ENCODE measurements at regions not wholly inside any gene's neighbourhood (a gene's known extent, or its start where the extent isn't known, plus 50 kb on each side); places are given as distances from the start of the nearest gene placed in this dataset.

DNA sequence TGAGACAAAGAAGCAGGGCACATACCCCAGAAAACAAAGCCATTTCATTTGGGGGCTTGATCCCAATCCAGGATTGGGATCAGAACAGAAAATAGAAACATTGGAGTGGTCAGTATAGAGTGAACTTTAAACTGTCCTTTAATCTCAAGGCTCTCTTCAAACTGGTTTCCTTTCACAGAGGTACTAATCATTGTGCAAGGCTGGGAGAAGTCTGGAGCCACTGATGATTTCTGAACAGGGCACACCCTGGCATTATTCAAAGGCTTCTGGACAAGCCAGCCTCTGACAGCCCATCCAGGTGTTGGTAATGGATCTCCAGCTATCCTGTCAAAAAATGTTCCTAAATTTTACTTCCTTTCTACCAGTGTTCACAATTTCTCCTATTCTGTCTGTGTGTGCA is 244.5 kb downstream of the DDX3Y start:
- DNase-seq (ENCODE audit: low read depth in 2 of 3, low spot score in 1 of 3), result no peak

- DNase-seq (ENCODE audit: low read depth in 2 of 3, low spot score in 1 of 3), result no peak
Measured at GRCh38 chrY:13167698-13168097, 263.0 kb downstream of the DDX3Y start.

DNA sequence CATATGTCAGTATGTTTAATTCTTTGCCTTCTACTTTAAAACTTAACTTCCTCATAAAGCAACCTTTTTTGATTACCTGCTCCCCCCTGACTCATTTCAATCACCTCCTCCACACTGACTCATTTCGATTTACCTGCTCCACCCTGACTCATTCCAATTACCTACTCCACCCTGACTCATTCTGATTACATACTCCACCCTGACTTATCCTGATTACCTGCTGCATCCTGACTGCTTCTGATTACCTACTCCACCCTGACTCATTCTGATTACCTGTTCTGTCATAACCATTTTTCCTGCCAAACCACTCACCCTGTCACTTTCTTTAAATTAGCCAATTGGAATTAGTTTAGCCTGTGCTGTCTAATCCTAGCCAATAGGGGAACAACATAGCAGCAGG is 263.6 kb downstream of the DDX3Y start:
- DNase-seq (ENCODE audit: low read depth in 2 of 3, low spot score in 1 of 3), result no peak

Data from stimulated activated CD4-positive, alpha-beta T cell treated with anti-CD3 and anti-CD28 coated beads, Interleukin-12 subunit alpha, Interleukin-12 subunit beta, amount 100 ng/mL, for 48 hours (primary cell).